Keratinocyte (primary cell): ENCODE measurements at regions not wholly inside any gene's neighbourhood (a gene's known extent, or its start where the extent isn't known, plus 50 kb on each side); places are given as distances from the start of the nearest gene placed in this dataset.

Source experiments
- EZH2 ChIP-seq: IDR thresholded peaks from one replicate; pipeline ENCODE4 v1.6.1; 2012; ENCODE audit warnings: inconsistent platforms, mild to moderate bottlenecking, low read length, moderate library complexity
- TF ChIP-seq, protein P1 (sequence below), 3 experiments: IDR thresholded peaks in 1 of 3; conservative IDR thresholded peaks in 1 of 3; optimal IDR thresholded peaks in 1 of 3; 2 replicates in 2 of 3; 3 replicates in 1 of 3; pipeline versions ENCODE3 to v1.5.1; 2011; ENCODE audit warnings: low read length in 3 of 3, mild to moderate bottlenecking in 3 of 3, moderate library complexity in 2 of 3, control low read depth in 1 of 3, inconsistent platforms in 1 of 3; ENCODE audit not compliant: insufficient read depth in 2 of 3; ENCODE audit errors: extremely low read depth in 1 of 3

DNA sequence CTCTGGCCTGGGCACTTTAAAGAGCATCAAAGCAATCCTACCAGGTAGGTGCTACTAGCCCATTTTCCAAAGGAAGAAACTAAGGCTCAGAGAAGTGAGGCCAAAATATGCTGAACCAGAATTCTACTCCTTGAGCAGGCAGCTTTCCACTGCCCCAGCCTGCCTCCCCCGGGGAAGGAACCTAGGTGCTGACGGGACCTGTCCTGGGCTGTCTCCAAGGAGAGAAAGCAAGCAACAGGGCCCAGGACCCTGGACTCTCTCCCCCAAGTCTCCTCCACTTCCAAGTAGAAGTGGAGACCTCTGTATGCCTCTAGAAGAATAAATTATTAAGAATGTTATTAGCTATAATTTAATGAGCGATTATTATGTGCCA, 159.5 kb downstream of the MRPL14 start:
- TF ChIP-seq, protein P1, sequence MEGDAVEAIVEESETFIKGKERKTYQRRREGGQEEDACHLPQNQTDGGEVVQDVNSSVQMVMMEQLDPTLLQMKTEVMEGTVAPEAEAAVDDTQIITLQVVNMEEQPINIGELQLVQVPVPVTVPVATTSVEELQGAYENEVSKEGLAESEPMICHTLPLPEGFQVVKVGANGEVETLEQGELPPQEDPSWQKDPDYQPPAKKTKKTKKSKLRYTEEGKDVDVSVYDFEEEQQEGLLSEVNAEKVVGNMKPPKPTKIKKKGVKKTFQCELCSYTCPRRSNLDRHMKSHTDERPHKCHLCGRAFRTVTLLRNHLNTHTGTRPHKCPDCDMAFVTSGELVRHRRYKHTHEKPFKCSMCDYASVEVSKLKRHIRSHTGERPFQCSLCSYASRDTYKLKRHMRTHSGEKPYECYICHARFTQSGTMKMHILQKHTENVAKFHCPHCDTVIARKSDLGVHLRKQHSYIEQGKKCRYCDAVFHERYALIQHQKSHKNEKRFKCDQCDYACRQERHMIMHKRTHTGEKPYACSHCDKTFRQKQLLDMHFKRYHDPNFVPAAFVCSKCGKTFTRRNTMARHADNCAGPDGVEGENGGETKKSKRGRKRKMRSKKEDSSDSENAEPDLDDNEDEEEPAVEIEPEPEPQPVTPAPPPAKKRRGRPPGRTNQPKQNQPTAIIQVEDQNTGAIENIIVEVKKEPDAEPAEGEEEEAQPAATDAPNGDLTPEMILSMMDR (optimal IDR thresholded peaks at IDR 0.05 in 1 of 3, IDR thresholded peaks at IDR 0.05 in 1 of 3, conservative IDR thresholded peaks at IDR 0.05 in 1 of 3; ENCODE audit: extremely low read depth in 1 of 3, insufficient read depth in 2 of 3, low read length in 3 of 3): no peak
- no peak for TF ChIP-seq EZH2
